ENCODE measurements at regions not wholly inside any gene's neighbourhood (a gene's known extent, or its start where the extent isn't known, plus 50 kb on each side); places are given as distances from the start of the nearest gene placed in this dataset.
"Not testable (repeated sequence)": the region's sequence is repeated elsewhere in the genome, so short reads cannot be mapped to it uniquely, and the experiment has no call there.

- Mint-ChIP-seq H3K4me1 (ENCODE audit: low read depth, unreplicated experiment) (no peaks in the 10 kb centered on the region), H3K27me3 (ENCODE audit: insufficient read depth, unreplicated experiment) (no peaks in the 10 kb centered on the region), H3K27ac (ENCODE audit: unreplicated experiment) (no peak overlapping the region), H3K9me3 (ENCODE audit: unreplicated experiment) (no peaks in the 10 kb centered on the region), H3K4me3 (ENCODE audit: unreplicated experiment) (no peak overlapping the region), H3K36me3 (ENCODE audit: insufficient read depth, unreplicated experiment) (no peaks in the 10 kb centered on the region)
- Histone ChIP-seq H3K4me1 (no peaks in the 10 kb centered on the region), H3K27me3 (replicated peaks; ENCODE audit: control insufficient read depth, insufficient read depth, low read length) (no peaks in the 10 kb centered on the region), H3K4me3 (ENCODE audit: low read depth, low read length) (no peak overlapping the region), H3K9me3 (no peaks in the 10 kb centered on the region), H3K36me3 (ENCODE audit: control insufficient read depth, insufficient read depth, low read length) (no peaks in the 10 kb centered on the region)
- intact Hi-C loops (cut with micrococcal nuclease; ENCODE audit: unreplicated experiment), result no loop called here
- TF ChIP-seq CTCF (IDR thresholded peaks at IDR 0.05; ENCODE audit: insufficient read depth in 1 of 2, low read depth in 1 of 2, low read length in 1 of 2, severe bottlenecking in 1 of 2, unreplicated experiment in 1 of 2), result no peak
- no peak for DNase-seq
- no TSS peak for BruUV-seq (replicated peaks)
- ChIA-PET POLR2A (no interaction called here), CTCF (no interaction called here)
Measured at GRCh38 chr1:195664628-195665027, 943.6 kb downstream of the KCNT2 start.

- ChIA-PET CTCF (interaction anchor here (0.6 kb wide), 1 partner anchor 9 kb away, joined by 9 read pairs; no protein-coding TSS in a partner anchor), POLR2A (no interaction called here)
- intact Hi-C loops (cut with micrococcal nuclease; ENCODE audit: unreplicated experiment), result no loop called here
- Histone ChIP-seq H3K4me3 (ENCODE audit: low read depth, low read length) (no peak overlapping the region), H3K27me3 (replicated peaks; ENCODE audit: control insufficient read depth, insufficient read depth, low read length) (no peaks in the 10 kb centered on the region), H3K36me3 (ENCODE audit: control insufficient read depth, insufficient read depth, low read length) (no peaks in the 10 kb centered on the region), H3K9me3 (no peaks in the 10 kb centered on the region), H3K4me1 (no peaks in the 10 kb centered on the region)
- Mint-ChIP-seq H3K27ac (ENCODE audit: unreplicated experiment) (no peak overlapping the region), H3K4me3 (ENCODE audit: unreplicated experiment) (no peak overlapping the region), H3K27me3 (ENCODE audit: insufficient read depth, unreplicated experiment) (no peaks in the 10 kb centered on the region), H3K4me1 (ENCODE audit: low read depth, unreplicated experiment) (no peaks in the 10 kb centered on the region), H3K9me3 (ENCODE audit: unreplicated experiment) (no peaks in the 10 kb centered on the region), H3K36me3 (ENCODE audit: insufficient read depth, unreplicated experiment) (no peaks in the 10 kb centered on the region)
- no peak for TF ChIP-seq CTCF (IDR thresholded peaks at IDR 0.05; ENCODE audit: insufficient read depth in 1 of 2, low read depth in 1 of 2, low read length in 1 of 2, severe bottlenecking in 1 of 2, unreplicated experiment in 1 of 2)
- DNase-seq, result no peak
- no TSS peak for BruUV-seq (replicated peaks)
Measured at GRCh38 chr1:195663549-195664280, 944.5 kb downstream of the KCNT2 start.

GRCh38 chr1:195656780-195657179, 951.5 kb downstream of the KCNT2 start:
- Mint-ChIP-seq H3K4me1 (ENCODE audit: low read depth, unreplicated experiment) (no peaks in the 10 kb centered on the region), H3K4me3 (ENCODE audit: unreplicated experiment) (no peak overlapping the region), H3K27ac (ENCODE audit: unreplicated experiment) (no peak overlapping the region), H3K9me3 (ENCODE audit: unreplicated experiment) (no peaks in the 10 kb centered on the region), H3K27me3 (ENCODE audit: insufficient read depth, unreplicated experiment) (no peaks in the 10 kb centered on the region), H3K36me3 (ENCODE audit: insufficient read depth, unreplicated experiment) (no peaks in the 10 kb centered on the region)
- DNase-seq, result no peak
- no peaks in the 10 kb centered on the region for H3K9me3 ChIP-seq
- no TSS peak for BruUV-seq (replicated peaks)
- no peaks in the 10 kb centered on the region for H3K27me3 ChIP-seq (replicated peaks; ENCODE audit: control insufficient read depth, insufficient read depth, low read length)
- H3K4me3 ChIP-seq (ENCODE audit: low read depth, low read length), result no peak overlapping the region
- ChIA-PET CTCF (no interaction called here), POLR2A (no interaction called here)
- no peak for TF ChIP-seq CTCF (IDR thresholded peaks at IDR 0.05; ENCODE audit: insufficient read depth in 1 of 2, low read depth in 1 of 2, low read length in 1 of 2, severe bottlenecking in 1 of 2, unreplicated experiment in 1 of 2)
- no peaks in the 10 kb centered on the region for H3K4me1 ChIP-seq
- intact Hi-C loops (cut with micrococcal nuclease; ENCODE audit: unreplicated experiment), result no loop called here
- H3K36me3 ChIP-seq (ENCODE audit: control insufficient read depth, insufficient read depth, low read length), result no peaks in the 10 kb centered on the region

GRCh38 chr1:195648875-195649274, 959.4 kb downstream of the KCNT2 start:
- H3K36me3 ChIP-seq (ENCODE audit: control insufficient read depth, insufficient read depth, low read length); H3K36me3 Mint-ChIP-seq (ENCODE audit: insufficient read depth, unreplicated experiment); DNase-seq; H3K9me3 ChIP-seq; BruUV-seq (replicated peaks); H3K4me3 Mint-ChIP-seq (ENCODE audit: unreplicated experiment); CTCF ChIA-PET; POLR2A ChIA-PET; H3K4me1 Mint-ChIP-seq (ENCODE audit: low read depth, unreplicated experiment); H3K4me1 ChIP-seq; H3K27ac Mint-ChIP-seq (ENCODE audit: unreplicated experiment); intact Hi-C loops (cut with micrococcal nuclease; ENCODE audit: unreplicated experiment); H3K27me3 Mint-ChIP-seq (ENCODE audit: insufficient read depth, unreplicated experiment); H3K27me3 ChIP-seq (replicated peaks; ENCODE audit: control insufficient read depth, insufficient read depth, low read length); H3K4me3 ChIP-seq (ENCODE audit: low read depth, low read length); H3K9me3 Mint-ChIP-seq (ENCODE audit: unreplicated experiment): not testable (repeated sequence)
